Skeletal muscle tissue (tissue), 3 donors: ENCODE measurements at regions not wholly inside any gene's neighbourhood (a gene's known extent, or its start where the extent isn't known, plus 50 kb on each side); places are given as distances from the start of the nearest gene placed in this dataset.
"Not testable (repeated sequence)": the region's sequence is repeated elsewhere in the genome, so short reads cannot be mapped to it uniquely, and the experiment has no call there.

Experiments used
- H3K27ac ChIP-seq: one replicate; pipeline ENCODE4 v1.7.0; 2013; ENCODE audit warnings: mild to moderate bottlenecking, low read depth, low read length, inconsistent platforms
- H3K27me3 ChIP-seq, 3 donors: one replicate each; pipeline ENCODE4 v1.7.0; 2013; ENCODE audit warnings: low read length in 3 of 3; ENCODE audit not compliant: control insufficient read depth in 3 of 3, insufficient read depth in 3 of 3
- H3K36me3 ChIP-seq, 3 donors: one replicate each; pipeline ENCODE4 v1.7.0; 2013; ENCODE audit warnings: low read length in 3 of 3; ENCODE audit not compliant: control insufficient read depth in 3 of 3, insufficient read depth in 3 of 3
- H3K4me1 ChIP-seq, 3 donors: one replicate each; pipeline ENCODE4 v1.7.0; 2013; ENCODE audit warnings: low read length in 3 of 3, mild to moderate bottlenecking in 3 of 3; ENCODE audit not compliant: control insufficient read depth in 3 of 3, insufficient read depth in 3 of 3
- H3K4me3 ChIP-seq, 3 donors: one replicate each; pipeline ENCODE4 v1.7.0; 2013; ENCODE audit warnings: low read length in 3 of 3
- H3K9ac ChIP-seq, 3 donors: one replicate each; pipeline ENCODE4 v1.7.0; 2013; ENCODE audit warnings: low read length in 3 of 3, mild to moderate bottlenecking in 3 of 3, moderate library complexity in 2 of 3, low read depth in 1 of 3
- H3K9me3 ChIP-seq, 3 donors: one replicate each; pipeline ENCODE4 v1.7.0; 2013; ENCODE audit warnings: low read length in 3 of 3; ENCODE audit not compliant: control insufficient read depth in 3 of 3
- donor health status: Osteomylitis.

GRCh38 chr20:58032599-58032998, 195.9 kb downstream of the ANKRD60 start:
- Histone ChIP-seq H3K4me1 (no peaks in the 10 kb centered on the region), H3K36me3 (no peaks in the 10 kb centered on the region), H3K9me3 (no peaks in the 10 kb centered on the region), H3K27ac (no peak overlapping the region), H3K27me3 (peaks cover 0 to 6% (median 0%) of the 10 kb centered on the region in 3 donors), H3K9ac (no peak overlapping the region), H3K4me3 (no peak overlapping the region)

DNA sequence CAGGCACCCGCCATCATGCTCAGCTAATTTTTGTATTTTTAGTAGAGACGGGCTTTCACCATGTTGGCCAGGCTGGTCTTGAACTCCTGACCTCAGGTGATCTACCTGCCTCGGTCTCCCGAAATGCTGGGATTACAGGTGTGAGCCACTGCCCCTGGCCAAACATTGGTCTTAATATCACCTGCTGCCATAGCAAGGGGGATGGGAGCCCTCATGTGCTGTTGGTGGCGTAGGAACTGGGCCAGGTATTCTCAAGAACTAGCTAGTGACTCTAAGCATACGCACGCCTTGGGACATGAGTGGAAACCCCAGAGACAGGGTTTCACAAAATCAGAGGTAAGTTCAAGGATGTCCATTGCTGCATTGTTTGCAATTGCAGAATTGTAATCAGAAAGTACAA, 197.1 kb downstream of the ANKRD60 start:
- not testable (repeated sequence) for H3K4me1 ChIP-seq, H3K27ac ChIP-seq, H3K9ac ChIP-seq, H3K9me3 ChIP-seq, H3K27me3 ChIP-seq, H3K36me3 ChIP-seq, H3K4me3 ChIP-seq

DNA sequence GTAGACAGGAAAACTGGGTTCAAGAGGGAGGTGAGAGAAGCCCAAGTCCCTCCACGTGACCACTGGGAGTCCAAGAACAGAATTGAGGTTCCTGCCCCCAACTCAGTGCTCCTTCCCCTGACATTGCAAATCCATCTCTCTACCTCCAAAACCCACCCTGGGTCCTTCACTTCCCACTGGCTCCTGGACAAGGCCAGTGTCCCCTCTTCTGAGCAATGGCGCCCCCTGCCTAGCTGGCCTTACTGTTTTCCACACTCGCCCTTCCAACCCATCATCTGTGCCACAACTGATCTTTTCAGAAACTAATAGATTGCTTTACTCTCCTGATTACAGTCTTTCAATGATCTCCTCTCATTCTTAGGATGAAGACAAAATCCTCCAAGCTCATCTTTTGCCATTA, 200.3 kb downstream of the ANKRD60 start:
- no peak overlapping the region for H3K9ac ChIP-seq
- H3K9me3 ChIP-seq = no peaks in the 10 kb centered on the region
- no peaks in the 10 kb centered on the region for H3K36me3 ChIP-seq
- H3K27ac ChIP-seq = no peak overlapping the region
- peaks cover 3 to 10% (median 4%) of the 10 kb centered on the region in 3 donors for H3K27me3 ChIP-seq
- peaks cover 5 to 13% (median 12%) of the 10 kb centered on the region in 3 donors for H3K4me1 ChIP-seq
- H3K4me3 ChIP-seq = no peak overlapping the region

DNA sequence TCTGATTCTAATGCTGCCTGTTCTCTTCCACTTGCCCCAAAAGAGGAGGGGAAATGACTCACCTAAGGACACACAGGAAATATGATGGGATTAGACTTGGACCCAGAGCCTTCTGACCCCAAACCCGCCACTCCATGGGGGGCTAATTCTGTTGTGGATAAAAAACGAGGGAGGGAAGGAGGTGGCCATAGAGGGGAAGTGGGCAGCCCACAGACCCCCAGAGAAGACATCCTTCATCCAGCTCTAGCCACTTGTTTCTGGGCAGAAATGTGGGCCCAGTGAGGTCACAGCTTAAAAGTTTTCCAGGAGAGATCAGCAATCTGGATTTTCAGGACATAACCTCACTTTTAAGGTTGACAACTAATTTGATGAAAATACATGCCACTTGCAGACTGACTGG, 202.1 kb downstream of the ANKRD60 start:
- Histone ChIP-seq H3K4me1 (peaks cover 10 to 17% (median 14%) of the 10 kb centered on the region in 3 donors), H3K27me3 (peaks cover 3 to 10% (median 4%) of the 10 kb centered on the region in 3 donors), H3K9me3 (no peaks in the 10 kb centered on the region), H3K27ac (no peak overlapping the region), H3K9ac (no peak overlapping the region), H3K4me3 (no peak overlapping the region), H3K36me3 (no peaks in the 10 kb centered on the region)

DNA sequence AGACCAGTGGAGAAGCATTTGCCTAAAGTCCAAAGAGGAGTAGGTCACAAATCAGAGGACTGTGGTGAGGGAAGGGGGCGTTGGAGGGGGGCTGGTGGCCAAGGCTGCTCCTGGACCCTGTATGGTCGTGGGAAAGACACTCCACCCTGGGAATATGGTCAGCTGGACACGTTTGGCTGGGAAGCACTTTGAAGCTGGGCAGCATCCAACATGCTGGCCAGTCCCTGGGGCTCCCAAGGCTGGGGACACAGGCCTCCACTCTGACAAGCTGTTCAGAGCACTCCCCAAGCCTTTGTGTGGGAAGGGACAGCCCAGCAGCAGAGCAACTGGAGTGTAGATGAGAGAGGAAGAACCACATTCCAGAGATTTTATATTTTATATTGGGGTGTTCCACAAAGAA, 203.2 kb downstream of the ANKRD60 start:
- no peak overlapping the region for H3K9ac ChIP-seq
- peaks cover 19 to 27% (median 25%) of the 10 kb centered on the region in 3 donors for H3K4me1 ChIP-seq
- peak overlapping the region; percentile 33 for H3K27ac ChIP-seq
- H3K36me3 ChIP-seq = no peaks in the 10 kb centered on the region
- H3K27me3 ChIP-seq = peaks cover 3 to 10% (median 4%) of the 10 kb centered on the region in 3 donors
- H3K4me3 ChIP-seq = peak overlapping the region in 1 of 3 donors; percentile 13
- H3K9me3 ChIP-seq = no peaks in the 10 kb centered on the region

DNA sequence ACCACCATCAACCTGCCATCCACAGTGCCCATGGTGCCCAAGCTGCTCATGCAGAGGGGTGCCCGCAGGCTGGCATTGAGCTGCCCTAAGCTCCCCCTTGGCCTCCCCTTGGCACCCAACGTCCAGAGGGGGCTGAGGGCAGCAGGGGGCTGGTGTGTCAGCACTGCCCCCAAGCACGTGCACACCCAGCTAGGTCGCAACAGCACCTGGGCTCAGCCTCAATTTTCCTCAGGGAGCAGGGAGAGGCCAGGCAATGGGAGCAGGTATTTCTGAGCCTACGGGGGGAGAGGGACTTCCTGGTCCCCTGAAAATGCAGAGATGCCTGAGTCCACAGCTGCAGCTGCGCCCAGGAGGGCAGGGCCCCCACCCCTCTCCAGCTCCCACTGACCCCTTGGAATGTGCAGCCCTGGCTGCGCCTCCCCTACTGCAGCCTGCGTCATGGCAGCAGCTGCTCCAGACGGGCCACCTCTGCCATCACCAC, 204.2 kb downstream of the ANKRD60 start:
- Histone ChIP-seq H3K36me3 (no peaks in the 10 kb centered on the region), H3K27ac (peak overlapping the region; percentile 33), H3K4me3 (no peak overlapping the region), H3K9ac (no peak overlapping the region), H3K4me1 (peaks cover 25 to 36% (median 35%) of the 10 kb centered on the region in 3 donors), H3K27me3 (peaks cover 4 to 10% (median 8%) of the 10 kb centered on the region in 3 donors), H3K9me3 (no peaks in the 10 kb centered on the region)

GRCh38 chr20:58023781-58024180, 204.7 kb downstream of the ANKRD60 start:
- no peak overlapping the region for H3K27ac ChIP-seq
- H3K4me3 ChIP-seq = no peak overlapping the region
- no peaks in the 10 kb centered on the region for H3K36me3 ChIP-seq
- peaks cover 25 to 38% (median 37%) of the 10 kb centered on the region in 3 donors for H3K4me1 ChIP-seq
- no peaks in the 10 kb centered on the region for H3K9me3 ChIP-seq
- peaks cover 4 to 9% (median 8%) of the 10 kb centered on the region in 3 donors for H3K27me3 ChIP-seq
- H3K9ac ChIP-seq = no peak overlapping the region

- Histone ChIP-seq H3K9ac (no peak overlapping the region), H3K27ac (no peak overlapping the region), H3K4me1 (peaks cover 25 to 38% (median 37%) of the 10 kb centered on the region in 3 donors), H3K9me3 (no peaks in the 10 kb centered on the region), H3K4me3 (no peak overlapping the region), H3K27me3 (peaks cover 4 to 8% (median 5%) of the 10 kb centered on the region in 3 donors), H3K36me3 (no peaks in the 10 kb centered on the region)
Measured at GRCh38 chr20:58023346-58023745, 205.1 kb downstream of the ANKRD60 start.

- Histone ChIP-seq H3K9ac (no peak overlapping the region), H3K27me3 (peaks cover 4 to 8% (median 4%) of the 10 kb centered on the region in 3 donors), H3K27ac (no peak overlapping the region), H3K4me3 (no peak overlapping the region), H3K9me3 (no peaks in the 10 kb centered on the region), H3K36me3 (no peaks in the 10 kb centered on the region), H3K4me1 (peaks cover 27 to 41% (median 39%) of the 10 kb centered on the region in 3 donors)
Measured at GRCh38 chr20:58022711-58023110, 205.7 kb downstream of the ANKRD60 start.

DNA sequence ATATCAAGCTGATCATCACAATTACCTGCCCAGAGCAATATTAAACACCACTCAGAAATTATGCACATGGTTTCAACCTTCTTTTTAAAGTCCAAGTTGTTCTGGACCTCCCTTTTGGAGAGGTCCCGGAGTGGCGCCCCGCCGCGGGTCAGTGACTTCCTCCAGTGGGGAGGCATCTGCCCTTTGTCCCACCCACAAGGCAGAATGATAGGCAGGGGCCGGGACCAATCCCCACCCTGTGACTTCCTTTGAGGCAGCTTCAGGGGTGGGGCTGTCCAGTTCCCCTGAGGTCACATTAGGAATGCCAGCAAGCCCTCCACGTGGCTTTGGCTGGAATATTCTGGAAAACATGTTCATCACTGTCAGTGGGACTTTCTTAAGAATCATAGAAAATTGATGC, 207.0 kb downstream of the ANKRD60 start:
- Histone ChIP-seq H3K36me3 (no peaks in the 10 kb centered on the region), H3K27ac (peak overlapping the region; percentile 47), H3K27me3 (peaks cover 4 to 8% (median 4%) of the 10 kb centered on the region in 3 donors), H3K4me1 (peaks cover 29 to 45% (median 42%) of the 10 kb centered on the region in 3 donors), H3K9me3 (no peaks in the 10 kb centered on the region), H3K9ac (no peak overlapping the region), H3K4me3 (no peak overlapping the region)
